ENCODE measurements at regions not wholly inside any gene's neighbourhood (a gene's known extent, or its start where the extent isn't known, plus 50 kb on each side); places are given as distances from the start of the nearest gene placed in this dataset.

- no peak for DNase-seq (ENCODE audit: low read depth in 2 of 2)
Measured at GRCh38 chr17:74015316-74015715, 188.2 kb upstream of the RPL38 start.

- no peak for DNase-seq (ENCODE audit: low read depth in 2 of 2)
Measured at GRCh38 chr17:74015990-74016389, 187.5 kb upstream of the RPL38 start.

GRCh38 chr17:74016461-74016860 lies 187.0 kb upstream of the RPL38 start:
- DNase-seq (ENCODE audit: low read depth in 2 of 2): no peak

- DNase-seq (ENCODE audit: low read depth in 2 of 2): no peak
Measured at GRCh38 chr17:74017466-74017865, 186.0 kb upstream of the RPL38 start.

- DNase-seq (ENCODE audit: low read depth in 2 of 2): no peak
Measured at GRCh38 chr17:74018115-74018514, 185.4 kb upstream of the RPL38 start.

- DNase-seq (ENCODE audit: low read depth in 2 of 2): no peak
Measured at GRCh38 chr17:74019271-74019670, 184.2 kb upstream of the RPL38 start.

GRCh38 chr17:74019860-74020259 lies 183.6 kb upstream of the RPL38 start:
- no peak for DNase-seq (ENCODE audit: low read depth in 2 of 2)

GRCh38 chr17:74020522-74020921 lies 183.0 kb upstream of the RPL38 start:
- DNase-seq (ENCODE audit: low read depth in 2 of 2): no peak

GRCh38 chr17:74024871-74025531 lies 178.5 kb upstream of the RPL38 start:
- DNase-seq (ENCODE audit: low read depth in 2 of 2): no peak

GRCh38 chr17:74027444-74027843 lies 176.0 kb upstream of the RPL38 start:
- no peak for DNase-seq (ENCODE audit: low read depth in 2 of 2)

GRCh38 chr17:74028354-74029116 lies 174.9 kb upstream of the RPL38 start:
- DNase-seq (ENCODE audit: low read depth in 2 of 2): no peak

GRCh38 chr17:74031316-74032090 lies 172.0 kb upstream of the RPL38 start:
- DNase-seq (ENCODE audit: low read depth in 2 of 2): no peak

- no peak for DNase-seq (ENCODE audit: low read depth in 2 of 2)
Measured at GRCh38 chr17:74032222-74032621, 171.3 kb upstream of the RPL38 start.

GRCh38 chr17:74037320-74037719 lies 166.2 kb upstream of the RPL38 start:
- DNase-seq (ENCODE audit: low read depth in 2 of 2): no peak

- no peak for DNase-seq (ENCODE audit: low read depth in 2 of 2)
Measured at GRCh38 chr17:74040291-74040690, 163.2 kb upstream of the RPL38 start.

GRCh38 chr17:74040729-74041128 lies 162.7 kb upstream of the RPL38 start:
- no peak for DNase-seq (ENCODE audit: low read depth in 2 of 2)

- DNase-seq (ENCODE audit: low read depth in 2 of 2): no peak
Measured at GRCh38 chr17:74041869-74042640, 161.4 kb upstream of the RPL38 start.

GRCh38 chr17:74042744-74043486 lies 160.6 kb upstream of the RPL38 start:
- no peak for DNase-seq (ENCODE audit: low read depth in 2 of 2)

- no peak for DNase-seq (ENCODE audit: low read depth in 2 of 2)
Measured at GRCh38 chr17:74043976-74044375, 159.5 kb upstream of the RPL38 start.

GRCh38 chr17:74045608-74046280 lies 157.7 kb upstream of the RPL38 start:
- no peak for DNase-seq (ENCODE audit: low read depth in 2 of 2)

Data from stimulated activated CD4-positive, alpha-beta T cell treated with anti-CD3 and anti-CD28 coated beads, Interleukin-1b, Interleukin-23, amount 100 ng/mL, for 4 hours (primary cell).